Liver (tissue), 8 donors: ENCODE measurements at regions not wholly inside any gene's neighbourhood (a gene's known extent, or its start where the extent isn't known, plus 50 kb on each side); places are given as distances from the start of the nearest gene placed in this dataset.
"Not testable (repeated sequence)": the region's sequence is repeated elsewhere in the genome, so short reads cannot be mapped to it uniquely, and the experiment has no call there.

Experiments used
- DNase-seq: peaks from one replicate; pipeline ENCODE4 v3.0.0-alpha.2; 2017; ENCODE audit warnings: low spot score
- H3K27ac ChIP-seq, 2 donors: one replicate each; pipeline ENCODE4 v1.7.0; 2013; ENCODE audit warnings: inconsistent platforms in 2 of 2, low read length in 2 of 2, control low read depth in 1 of 2, low read depth in 1 of 2, mild to moderate bottlenecking in 1 of 2
- H3K27me3 ChIP-seq, 4 donors: one replicate each; pipeline versions ENCODE4 v1.6.1 to v1.7.0; 2013; ENCODE audit warnings: low read length in 3 of 4, inconsistent platforms in 1 of 4, mild to moderate bottlenecking in 1 of 4, moderate library complexity in 1 of 4; ENCODE audit not compliant: control insufficient read depth in 4 of 4, insufficient read depth in 4 of 4
- H3K36me3 ChIP-seq, 4 donors: one replicate each; pipeline versions ENCODE4 v1.6.1 to v1.7.0; 2013; ENCODE audit warnings: low read length in 3 of 4, mild to moderate bottlenecking in 3 of 4, low read depth in 1 of 4, moderate library complexity in 1 of 4; ENCODE audit not compliant: control insufficient read depth in 4 of 4, insufficient read depth in 3 of 4
- H3K4me1 ChIP-seq, 4 donors: one replicate each; pipeline versions ENCODE4 v1.6.1 to v1.7.0; 2013; ENCODE audit warnings: low read length in 3 of 4, mild to moderate bottlenecking in 3 of 4, moderate library complexity in 1 of 4; ENCODE audit not compliant: control insufficient read depth in 4 of 4, insufficient read depth in 4 of 4
- H3K4me3 ChIP-seq, 3 donors: one replicate each; pipeline versions ENCODE4 v1.6.1 to v1.7.0; 2013; ENCODE audit warnings: low read length in 3 of 3, control low read depth in 1 of 3, low read depth in 1 of 3, mild to moderate bottlenecking in 1 of 3
- H3K9ac ChIP-seq, 2 donors: one replicate each; pipeline ENCODE4 v1.7.0; 2013; ENCODE audit warnings: low read length in 2 of 2, mild to moderate bottlenecking in 2 of 2, moderate library complexity in 2 of 2, control low read depth in 1 of 2, low read depth in 1 of 2
- H3K9me3 ChIP-seq, 4 donors: one replicate each; pipeline versions ENCODE4 v1.6.1 to v1.7.0; 2013; ENCODE audit warnings: low read length in 3 of 4; ENCODE audit not compliant: control insufficient read depth in 4 of 4
- ATF3 ChIP-seq: IDR thresholded peaks from 2 replicates; pipeline ENCODE4 v1.6.1; 2016; ENCODE audit warnings: antibody characterized with exemption
- CTCF ChIP-seq: fragments of 150-350 bp; IDR thresholded peaks from 2 replicates; pipeline ENCODE4 v1.5.1; 2017; ENCODE audit warnings: improper control_type of control experiment, low read depth, low read length; ENCODE audit not compliant: missing input control
- EGR1 ChIP-seq, 2 donors: IDR thresholded peaks; 2 replicates each; pipeline ENCODE4 v1.6.1; 2016 to 2018; ENCODE audit warnings: antibody characterized with exemption in 2 of 2, low read depth in 2 of 2
- FOXA2 ChIP-seq: IDR thresholded peaks from 2 replicates; pipeline ENCODE4 v1.6.1; 2016; ENCODE audit warnings: antibody characterized with exemption
- GABPA ChIP-seq, 2 donors: IDR thresholded peaks in 1 of 2; conservative IDR thresholded peaks in 1 of 2; 2 replicates each; pipeline ENCODE4 v1.6.1; 2016; ENCODE audit warnings: antibody characterized with exemption in 2 of 2, mild to moderate bottlenecking in 1 of 2, moderate library complexity in 1 of 2
- HNF4A ChIP-seq, 2 donors: conservative IDR thresholded peaks; 2 replicates each; pipeline ENCODE4 v1.6.1; 2016; ENCODE audit warnings: antibody characterized with exemption in 2 of 2, mild to moderate bottlenecking in 2 of 2
- MAX ChIP-seq: IDR thresholded peaks from 2 replicates; pipeline ENCODE4 v1.6.1; 2016; ENCODE audit warnings: antibody characterized with exemption
- NR2F2 ChIP-seq: IDR thresholded peaks from 2 replicates; pipeline ENCODE4 v1.6.1; 2016; ENCODE audit warnings: antibody characterized with exemption
- RAD21 ChIP-seq, 2 donors: IDR thresholded peaks; 2 replicates each; pipeline ENCODE4 v1.6.1; 2016; ENCODE audit warnings: antibody characterized with exemption in 2 of 2, mild to moderate bottlenecking in 2 of 2
- REST ChIP-seq: IDR thresholded peaks from 2 replicates; pipeline ENCODE4 v1.6.1; 2016; ENCODE audit warnings: antibody characterized with exemption, mild to moderate bottlenecking
- RXRA ChIP-seq, 2 donors: IDR thresholded peaks; 2 replicates each; pipeline ENCODE4 v1.6.1; 2017 to 2018; ENCODE audit warnings: antibody characterized with exemption in 2 of 2, mild to moderate bottlenecking in 1 of 2
- SP1 ChIP-seq: IDR thresholded peaks from 2 replicates; pipeline ENCODE4 v1.6.1; 2018; ENCODE audit warnings: antibody characterized with exemption, mild to moderate bottlenecking
- TAF1 ChIP-seq: conservative IDR thresholded peaks from 2 replicates; pipeline ENCODE4 v1.6.1; 2016; ENCODE audit warnings: antibody characterized with exemption, mild to moderate bottlenecking
- YY1 ChIP-seq: IDR thresholded peaks from 2 replicates; pipeline ENCODE4 v1.6.1; 2016; ENCODE audit warnings: antibody characterized with exemption, mild to moderate bottlenecking
- ZBTB33 ChIP-seq: IDR thresholded peaks from 2 replicates; pipeline ENCODE4 v1.6.1; 2016; ENCODE audit warnings: antibody characterized with exemption
- WGBS: extraction: QIAGEN DNeasy Blood & Tissue Kit; methylation state at CpG from one replicate; pipeline ENCODE4 v1.1.7; 2013; 5-methylcytosine and 5-hydroxymethylcytosine counted together
- donor health status: healthy.
- donor health status: healthy.
- donor health status: healthy.
- donor health status: healthy.
- donor health status: healthy.

GRCh38 chrY:7342732-7343131 lies 431.2 kb upstream of the AMELY start:
- 82% methylated on average over 16 of the region's 16 CpGs for WGBS
- not testable (repeated sequence) for H3K9ac ChIP-seq, H3K9me3 ChIP-seq, H3K4me1 ChIP-seq, DNase-seq, H3K27ac ChIP-seq, H3K27me3 ChIP-seq, H3K36me3 ChIP-seq, H3K4me3 ChIP-seq

GRCh38 chrY:7339391-7340087 lies 428.0 kb upstream of the AMELY start:
- no peaks in the 10 kb centered on the region for H3K36me3 ChIP-seq
- H3K27me3 ChIP-seq: no peaks in the 10 kb centered on the region
- H3K4me3 ChIP-seq: no peak overlapping the region
- H3K27ac ChIP-seq: no peak overlapping the region
- H3K9me3 ChIP-seq: no peaks in the 10 kb centered on the region
- H3K4me1 ChIP-seq: no peaks in the 10 kb centered on the region
- TF ChIP-seq NR2F2: no peak
- no peak for TF ChIP-seq FOXA2
- TF ChIP-seq REST: no peak
- TF ChIP-seq HNF4A (conservative IDR thresholded peaks at IDR 0.05): no peak
- no peak for TF ChIP-seq CTCF
- TF ChIP-seq MAX: no peak
- TF ChIP-seq ZBTB33: no peak
- no peak for TF ChIP-seq ATF3
- TF ChIP-seq EGR1 (IDR thresholded peaks at IDR 0.05; ENCODE audit: low read depth in 2 of 2): no peak
- TF ChIP-seq SP1: no peak
- no peak for TF ChIP-seq RAD21 (IDR thresholded peaks at IDR 0.05)
- TF ChIP-seq GABPA (IDR thresholded peaks at IDR 0.05 in 1 of 2, conservative IDR thresholded peaks at IDR 0.05 in 1 of 2): no peak
- TF ChIP-seq TAF1: no peak
- TF ChIP-seq YY1: no peak
- no peak for TF ChIP-seq RXRA (IDR thresholded peaks at IDR 0.05)
- DNase-seq: no peak
- no peak overlapping the region for H3K9ac ChIP-seq
- WGBS: 73% methylated on average over 7 of the region's 7 CpGs
